ENCODE measurements at regions not wholly inside any gene's neighbourhood (a gene's known extent, or its start where the extent isn't known, plus 50 kb on each side); places are given as distances from the start of the nearest gene placed in this dataset.

DNA sequence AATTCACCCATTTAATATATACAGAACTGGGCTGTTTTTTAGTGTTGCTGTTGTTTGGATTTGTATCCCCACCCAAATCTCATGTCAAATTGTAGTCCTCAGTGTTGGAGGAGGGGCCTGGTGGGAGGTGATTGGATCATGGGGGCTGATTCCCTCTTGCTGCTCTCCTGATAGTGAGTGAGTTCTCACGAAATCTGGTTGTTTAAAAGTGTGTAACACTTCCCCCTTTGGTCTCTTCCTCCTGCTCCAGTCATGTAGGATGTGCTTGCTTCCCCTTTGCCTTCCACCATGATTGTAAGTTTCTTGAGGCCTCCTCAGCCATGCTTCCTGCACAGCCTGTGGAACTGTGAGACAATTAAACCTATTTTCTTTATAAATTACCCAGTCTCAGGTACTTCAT is 141.6 kb upstream of the AADAT start:
- H3K27ac ChIP-seq: no peak overlapping the region
- no peak for TF ChIP-seq ZFX (IDR thresholded peaks at IDR 0.05; ENCODE audit: borderline replicate concordance)
- TF ChIP-seq, protein P1, sequence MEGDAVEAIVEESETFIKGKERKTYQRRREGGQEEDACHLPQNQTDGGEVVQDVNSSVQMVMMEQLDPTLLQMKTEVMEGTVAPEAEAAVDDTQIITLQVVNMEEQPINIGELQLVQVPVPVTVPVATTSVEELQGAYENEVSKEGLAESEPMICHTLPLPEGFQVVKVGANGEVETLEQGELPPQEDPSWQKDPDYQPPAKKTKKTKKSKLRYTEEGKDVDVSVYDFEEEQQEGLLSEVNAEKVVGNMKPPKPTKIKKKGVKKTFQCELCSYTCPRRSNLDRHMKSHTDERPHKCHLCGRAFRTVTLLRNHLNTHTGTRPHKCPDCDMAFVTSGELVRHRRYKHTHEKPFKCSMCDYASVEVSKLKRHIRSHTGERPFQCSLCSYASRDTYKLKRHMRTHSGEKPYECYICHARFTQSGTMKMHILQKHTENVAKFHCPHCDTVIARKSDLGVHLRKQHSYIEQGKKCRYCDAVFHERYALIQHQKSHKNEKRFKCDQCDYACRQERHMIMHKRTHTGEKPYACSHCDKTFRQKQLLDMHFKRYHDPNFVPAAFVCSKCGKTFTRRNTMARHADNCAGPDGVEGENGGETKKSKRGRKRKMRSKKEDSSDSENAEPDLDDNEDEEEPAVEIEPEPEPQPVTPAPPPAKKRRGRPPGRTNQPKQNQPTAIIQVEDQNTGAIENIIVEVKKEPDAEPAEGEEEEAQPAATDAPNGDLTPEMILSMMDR (IDR thresholded peaks at IDR 0.05): no peak

DNA sequence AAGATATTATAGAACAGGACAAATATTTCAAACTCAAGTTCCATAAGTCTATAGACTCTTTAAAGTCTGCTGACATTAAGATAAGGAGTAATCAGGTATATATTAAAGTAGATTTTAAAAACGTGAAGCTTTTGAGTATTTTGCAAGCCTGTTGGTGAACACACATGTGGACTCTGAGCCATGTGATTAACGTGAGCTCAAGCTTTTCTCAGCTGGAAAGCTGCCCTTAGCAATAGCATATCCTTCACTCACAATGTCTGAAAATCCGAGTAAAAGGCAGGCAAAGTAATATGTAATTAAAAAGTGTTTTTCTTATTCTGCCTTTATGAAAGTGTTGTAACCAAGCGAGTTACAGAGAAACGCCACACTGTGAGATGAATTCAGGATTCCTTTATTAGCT is 140.5 kb upstream of the AADAT start:
- no peak overlapping the region for H3K27ac ChIP-seq

DNA sequence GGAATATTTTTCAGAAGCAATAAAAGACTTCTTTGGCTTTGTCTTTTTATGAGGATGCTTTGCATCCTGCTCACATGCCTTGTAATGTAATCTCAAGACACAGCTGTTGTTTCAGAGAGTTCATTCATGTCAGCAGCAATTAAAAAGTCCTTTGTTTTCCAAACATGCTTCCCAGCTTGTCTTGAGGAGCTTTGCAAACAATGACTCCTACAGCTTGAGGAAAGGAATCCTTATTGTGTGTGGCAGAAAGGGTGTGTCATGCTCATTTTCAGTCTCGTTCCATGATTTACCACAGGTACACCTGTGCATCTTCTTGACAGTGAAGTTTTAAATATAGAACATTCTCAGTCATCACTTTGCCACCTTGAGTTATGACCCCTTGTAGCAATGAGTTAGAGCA is 139.2 kb upstream of the AADAT start:
- no peak for TF ChIP-seq ZFX (IDR thresholded peaks at IDR 0.05; ENCODE audit: borderline replicate concordance)
- no peak overlapping the region for H3K27ac ChIP-seq

More for the DNA sequence above, 140.5 kb upstream of the AADAT start:
- TF ChIP-seq, protein P1 (IDR thresholded peaks at IDR 0.05): no peak
- TF ChIP-seq ZFX (IDR thresholded peaks at IDR 0.05; ENCODE audit: borderline replicate concordance): no peak

DNA sequence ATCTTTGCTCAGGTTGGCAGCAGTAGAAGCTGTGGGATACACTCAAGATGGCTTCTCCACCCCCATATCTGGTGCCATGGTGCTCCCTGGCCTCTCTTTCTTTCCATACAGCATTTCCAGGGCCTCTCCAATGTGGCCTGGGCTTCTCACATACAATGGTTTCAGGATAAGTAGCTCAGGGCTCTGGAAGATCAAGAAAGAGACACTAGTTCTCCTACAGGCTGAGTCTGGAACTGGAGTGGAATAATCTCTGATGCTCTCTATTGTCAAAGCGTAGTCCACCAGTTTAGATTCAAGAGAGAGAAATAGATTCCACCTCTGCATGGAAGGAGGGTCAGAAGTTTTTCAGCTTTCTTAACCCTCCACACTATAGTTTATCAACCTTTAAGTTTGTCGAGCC is 138.2 kb upstream of the AADAT start:
- no peak overlapping the region for H3K27ac ChIP-seq
- TF ChIP-seq, protein P1 (IDR thresholded peaks at IDR 0.05): no peak
- no peak for TF ChIP-seq ZFX (IDR thresholded peaks at IDR 0.05; ENCODE audit: borderline replicate concordance)

DNA sequence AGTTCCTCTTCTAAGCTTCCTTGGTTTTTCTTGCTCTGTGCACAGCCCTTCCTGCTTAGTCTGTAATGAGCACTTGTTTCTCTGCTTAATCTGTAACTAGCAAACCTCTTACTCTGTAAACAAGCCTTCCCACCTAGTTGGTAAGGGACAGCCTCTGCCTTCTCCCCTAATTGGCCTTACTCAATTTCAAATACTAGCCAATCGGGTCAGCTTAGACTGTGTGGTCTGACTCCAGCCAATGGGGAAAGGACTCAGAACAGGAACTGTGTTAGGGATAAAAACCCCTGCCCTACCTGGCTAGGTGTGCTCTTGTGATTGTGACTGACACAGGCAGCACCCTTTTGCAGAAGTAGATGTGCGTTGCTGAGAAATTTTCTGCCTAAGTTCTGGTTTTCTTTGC is 136.5 kb upstream of the AADAT start:
- no peak for TF ChIP-seq ZFX (IDR thresholded peaks at IDR 0.05; ENCODE audit: borderline replicate concordance)

DNA sequence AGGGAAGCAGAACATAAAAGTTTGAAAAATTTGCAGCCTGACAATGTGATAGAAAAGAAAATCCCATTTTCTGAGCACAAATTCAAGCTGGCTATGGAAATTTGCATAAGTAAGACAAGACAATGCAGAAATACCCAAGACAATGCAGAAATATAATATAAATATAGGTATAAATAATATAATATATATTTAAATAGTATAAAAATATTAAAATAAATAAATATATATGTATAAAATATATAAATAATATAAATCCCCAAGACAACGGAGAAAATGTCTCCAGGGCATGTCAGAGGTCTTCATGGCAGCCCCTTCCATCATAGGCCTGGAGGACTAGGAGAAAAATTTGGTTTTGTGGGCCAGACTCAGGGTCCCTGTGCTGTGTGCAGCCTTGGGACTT is 125.0 kb upstream of the AADAT start:
- TF ChIP-seq, protein P1 (IDR thresholded peaks at IDR 0.05): no peak
- no peak for TF ChIP-seq ZFX (IDR thresholded peaks at IDR 0.05; ENCODE audit: borderline replicate concordance)
- no peak overlapping the region for H3K27ac ChIP-seq

More for the DNA sequence above, 136.5 kb upstream of the AADAT start:
- no peak overlapping the region for H3K27ac ChIP-seq

DNA sequence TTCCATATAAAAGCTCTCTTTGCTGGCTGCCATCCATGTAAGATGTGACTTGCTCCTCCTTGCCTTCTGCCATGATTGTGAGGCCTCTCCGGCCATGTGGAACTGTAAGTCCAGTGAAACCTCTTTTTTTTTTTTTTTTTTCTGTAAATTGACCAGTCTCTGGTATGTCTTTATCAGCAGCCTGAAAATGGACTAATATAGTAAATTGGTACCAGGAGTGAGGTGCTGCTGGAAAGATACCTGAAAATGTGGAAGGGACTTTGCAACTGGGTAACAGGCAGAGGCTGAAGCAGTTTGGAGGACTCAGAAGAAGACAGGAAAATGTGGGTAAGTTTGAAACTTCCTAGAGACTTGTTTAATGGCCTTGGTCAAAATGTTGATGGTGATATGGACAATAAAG is 124.3 kb upstream of the AADAT start:
- no peak for TF ChIP-seq ZFX (IDR thresholded peaks at IDR 0.05; ENCODE audit: borderline replicate concordance)
- TF ChIP-seq, protein P1 (IDR thresholded peaks at IDR 0.05): no peak

DNA sequence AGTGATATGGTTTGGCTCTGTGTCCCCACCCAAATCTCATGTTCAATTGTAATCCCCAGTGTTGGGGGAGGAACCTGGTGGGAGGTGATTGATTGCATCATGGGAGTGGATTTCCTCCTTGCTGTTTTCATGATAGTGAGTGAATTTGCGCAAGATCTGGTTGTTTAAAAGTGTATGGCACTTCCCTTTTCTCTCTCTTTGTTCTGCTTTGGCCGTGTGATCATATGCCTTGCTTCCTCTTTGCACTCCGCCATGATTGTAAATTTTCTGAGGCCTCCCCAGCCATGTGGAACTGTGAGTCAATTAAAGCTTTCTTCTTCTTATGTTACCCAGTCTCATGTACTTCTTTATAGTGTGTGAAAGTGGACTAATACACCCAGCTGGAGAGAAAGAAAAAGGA is 113.0 kb upstream of the AADAT start:
- no peak overlapping the region for H3K27ac ChIP-seq
- TF ChIP-seq ZFX (IDR thresholded peaks at IDR 0.05; ENCODE audit: borderline replicate concordance): no peak
- TF ChIP-seq, protein P1 (IDR thresholded peaks at IDR 0.05): no peak

More for the DNA sequence above, 124.3 kb upstream of the AADAT start:
- H3K27ac ChIP-seq: no peak overlapping the region
